ENCODE measurements at regions not wholly inside any gene's neighbourhood (a gene's known extent, or its start where the extent isn't known, plus 50 kb on each side); places are given as distances from the start of the nearest gene placed in this dataset.

DNA sequence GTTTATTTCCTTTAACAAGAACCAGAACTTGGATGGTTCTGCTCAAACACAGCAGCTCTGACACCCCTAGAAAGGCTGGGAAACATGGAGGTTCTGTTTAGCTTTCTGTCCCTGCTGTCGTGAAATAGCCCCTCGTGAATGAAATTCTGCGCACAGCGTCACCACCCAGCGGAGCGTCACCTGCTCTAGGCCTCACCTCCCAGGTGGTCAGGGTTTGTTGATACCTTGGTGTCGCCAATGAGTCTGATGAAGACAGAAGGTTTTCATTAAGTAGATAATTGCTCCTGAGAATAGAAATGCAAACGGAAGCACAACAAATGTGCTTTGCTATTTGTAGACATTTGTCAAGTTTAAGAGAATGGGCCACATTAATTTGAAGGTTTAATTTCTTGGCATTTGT lies 135.1 kb downstream of the EDN3 start:
- Histone ChIP-seq H4K20me1 (ENCODE audit: control insufficient read depth, insufficient read depth, insufficient read length) (no peaks in the 10 kb centered on the region), H2AK5ac (ENCODE audit: insufficient read length, low read length) (no peak overlapping the region), H2BK20ac (ENCODE audit: low read depth, low read length, poor library complexity, severe bottlenecking) (no peak overlapping the region), H3K27ac (ENCODE audit: insufficient read length, low read depth, low read length) (no peak overlapping the region), H3K27me3 (ENCODE audit: insufficient read depth, low read length) (no peaks in the 10 kb centered on the region), H3K4ac (ENCODE audit: low read depth, low read length) (no peak overlapping the region), H3K4me2 (ENCODE audit: insufficient read depth, insufficient read length, low read length) (no peak overlapping the region), H3K4me1 (ENCODE audit: insufficient read depth, low read length) (no peaks in the 10 kb centered on the region), H4K8ac (replicated peaks; ENCODE audit: insufficient read length, low read depth, low read length) (no peak overlapping the region), H4K91ac (ENCODE audit: insufficient read length, low read depth, low read length) (no peak overlapping the region), H3K18ac (ENCODE audit: insufficient read length, low read depth, low read length) (no peak overlapping the region), H2BK15ac (ENCODE audit: low read depth, low read length) (no peak overlapping the region), H3K23me2 (ENCODE audit: insufficient read length, low read depth, low read length, poor library complexity, severe bottlenecking) (peaks cover 3% of the 10 kb centered on the region), H3K56ac (ENCODE audit: insufficient read length, low read depth, low read length) (no peak overlapping the region), H2AFZ (ENCODE audit: low read length) (no peak overlapping the region), H2BK12ac (ENCODE audit: insufficient read length, low read depth, low read length) (no peak overlapping the region), H3T11ph (ENCODE audit: low read length) (no peak overlapping the region), H3K79me2 (ENCODE audit: insufficient read depth, low read length) (no peaks in the 10 kb centered on the region), H3K9ac (ENCODE audit: extremely low read depth, insufficient read length, low read length) (no peak overlapping the region), H3K79me1 (ENCODE audit: insufficient read depth, low read depth, low read length, poor library complexity, severe bottlenecking) (no peaks in the 10 kb centered on the region), H3K14ac (ENCODE audit: insufficient read depth, low read length) (no peak overlapping the region), H2BK120ac (ENCODE audit: low read depth, low read length, poor library complexity, severe bottlenecking) (no peak overlapping the region), H3K9me3 (ENCODE audit: control insufficient read depth, low read depth, low read length) (no peaks in the 10 kb centered on the region), H3K23ac (ENCODE audit: insufficient read length, low read depth, low read length) (no peak overlapping the region), H4K5ac (ENCODE audit: insufficient read length, low read depth, low read length) (no peak overlapping the region), H2BK5ac (ENCODE audit: insufficient read length, low read length) (no peak overlapping the region)
- Mint-ChIP-seq H3K27me3 (ENCODE audit: low read depth) (no peaks in the 10 kb centered on the region; the same call in 1 of the 2 replicates), H3K4me3 (no peak overlapping the region), H3K9me3 (no peaks in the 10 kb centered on the region), H3K4me1 (peaks cover 2 to 6% of the 10 kb centered on the region in 2 experiments; a peak in 3 of 4 replicates), H3K36me3 (ENCODE audit: insufficient read depth in 1 of 3, low read depth in 3 of 3) (no peaks in the 10 kb centered on the region), H3K27ac (no peak overlapping the region)
- TF ChIP-seq, protein P1, sequence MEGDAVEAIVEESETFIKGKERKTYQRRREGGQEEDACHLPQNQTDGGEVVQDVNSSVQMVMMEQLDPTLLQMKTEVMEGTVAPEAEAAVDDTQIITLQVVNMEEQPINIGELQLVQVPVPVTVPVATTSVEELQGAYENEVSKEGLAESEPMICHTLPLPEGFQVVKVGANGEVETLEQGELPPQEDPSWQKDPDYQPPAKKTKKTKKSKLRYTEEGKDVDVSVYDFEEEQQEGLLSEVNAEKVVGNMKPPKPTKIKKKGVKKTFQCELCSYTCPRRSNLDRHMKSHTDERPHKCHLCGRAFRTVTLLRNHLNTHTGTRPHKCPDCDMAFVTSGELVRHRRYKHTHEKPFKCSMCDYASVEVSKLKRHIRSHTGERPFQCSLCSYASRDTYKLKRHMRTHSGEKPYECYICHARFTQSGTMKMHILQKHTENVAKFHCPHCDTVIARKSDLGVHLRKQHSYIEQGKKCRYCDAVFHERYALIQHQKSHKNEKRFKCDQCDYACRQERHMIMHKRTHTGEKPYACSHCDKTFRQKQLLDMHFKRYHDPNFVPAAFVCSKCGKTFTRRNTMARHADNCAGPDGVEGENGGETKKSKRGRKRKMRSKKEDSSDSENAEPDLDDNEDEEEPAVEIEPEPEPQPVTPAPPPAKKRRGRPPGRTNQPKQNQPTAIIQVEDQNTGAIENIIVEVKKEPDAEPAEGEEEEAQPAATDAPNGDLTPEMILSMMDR (conservative IDR thresholded peaks at IDR 0.05): no peak
- no CpG with 5 or more reads among the region's 8 CpGs for WGBS (ENCODE audit: extremely low coverage, insufficient read length, low lambda C conversion rate)
- no peak for DNase-seq

All from H9 (cell line).